Neural cell (in vitro differentiated cells): ENCODE measurements at regions not wholly inside any gene's neighbourhood (a gene's known extent, or its start where the extent isn't known, plus 50 kb on each side); places are given as distances from the start of the nearest gene placed in this dataset.

Experiments used
- H2AFZ ChIP-seq: fragments of 200-600, 300-800 bp; sonication (generic), shearing (Covaris generic); 2 replicates; pipeline ENCODE4 v1.6.0; 2014; ENCODE audit warnings: low read depth, mild to moderate bottlenecking, antibody characterized with exemption, low read length, moderate library complexity
- H3F3A ChIP-seq: fragments of 200-600 bp; shearing (Covaris generic); 2 replicates; pipeline ENCODE4 v1.6.1; 2016; ENCODE audit warnings: mild to moderate bottlenecking, moderate library complexity, mixed read lengths, antibody characterized with exemption, low read length; ENCODE audit not compliant: insufficient read depth, poor library complexity, severe bottlenecking
- H3K27ac ChIP-seq: fragments of 200-600, 300-800 bp; sonication (generic), shearing (Covaris generic); 2 replicates; pipeline ENCODE4 v1.5.1; 2014; ENCODE audit warnings: mild to moderate bottlenecking, low read length, moderate library complexity
- H3K27me3 ChIP-seq: fragments of 300-800, 200-600 bp; sonication (generic), shearing (Covaris generic); 2 replicates; pipeline ENCODE4 v1.6.0; 2014; ENCODE audit warnings: mild to moderate bottlenecking, low read depth, low read length, moderate library complexity; ENCODE audit not compliant: insufficient read depth
- H3K36me3 ChIP-seq: fragments of 300-800, 200-600 bp; sonication (generic), shearing (Covaris generic); 2 replicates; pipeline ENCODE4 v1.5.1; 2014; ENCODE audit warnings: mild to moderate bottlenecking, antibody characterized with exemption, low read length, moderate library complexity; ENCODE audit not compliant: insufficient read depth
- H3K4me2 ChIP-seq: fragments of 300-800, 200-600 bp; sonication (generic), shearing (Covaris generic); 2 replicates; pipeline ENCODE4 v1.6.0; 2014; ENCODE audit warnings: mild to moderate bottlenecking, low read length
- H3K4me3 ChIP-seq: fragments of 300-800, 200-600 bp; sonication (generic), shearing (Covaris generic); 2 replicates; pipeline ENCODE4 v1.5.1; 2014; ENCODE audit warnings: mild to moderate bottlenecking, low read length, moderate library complexity
- H3K79me2 ChIP-seq: fragments of 200-600 bp; shearing (Covaris generic); replicated peaks from 2 replicates; pipeline ENCODE4 v1.6.0; 2014; ENCODE audit warnings: mild to moderate bottlenecking, low read length, moderate library complexity; ENCODE audit not compliant: insufficient read depth
- H3K9ac ChIP-seq: fragments of 300-800, 200-600 bp; sonication (generic), shearing (Covaris generic); 2 replicates; pipeline ENCODE4 v1.6.1; 2016; ENCODE audit warnings: mild to moderate bottlenecking, low read length, mixed read lengths
- H3K9me2 ChIP-seq: fragments of 200-600 bp; shearing (Covaris generic); 2 replicates; pipeline ENCODE4 v1.6.1; 2016; ENCODE audit warnings: mild to moderate bottlenecking, low read length, mixed read lengths; ENCODE audit not compliant: insufficient read depth
- H3K9me3 ChIP-seq: fragments of 200-600, 300-800 bp; sonication (generic), shearing (Covaris generic); 2 replicates; pipeline ENCODE4 v1.6.1; 2016; ENCODE audit warnings: mild to moderate bottlenecking, mixed run types, low read length, moderate library complexity, mixed read lengths
- H4K20me1 ChIP-seq: fragments of 200-600 bp; shearing (Covaris generic); 2 replicates; pipeline ENCODE4 v1.6.1; 2016; ENCODE audit warnings: mild to moderate bottlenecking, mixed run types; ENCODE audit not compliant: insufficient read depth
- EP300 ChIP-seq: fragments of 450-650 bp; conservative IDR thresholded peaks from 2 replicates; pipeline ENCODE4 v1.6.1; 2014; ENCODE audit warnings: antibody characterized with exemption, mild to moderate bottlenecking, moderate library complexity; ENCODE audit not compliant: poor library complexity, severe bottlenecking
- EZH2 ChIP-seq: fragments of 200-600, 300-800 bp; shearing (Covaris generic), sonication (generic); IDR thresholded peaks from 2 replicates; pipeline ENCODE4 v1.6.1; 2014; ENCODE audit warnings: antibody characterized with exemption, low read length, borderline replicate concordance, mild to moderate bottlenecking; ENCODE audit not compliant: insufficient read depth, poor library complexity, severe bottlenecking
- MXI1 ChIP-seq: fragments of 450-650 bp; conservative IDR thresholded peaks from 2 replicates; pipeline ENCODE4 v1.6.1; 2014; ENCODE audit warnings: antibody characterized with exemption, mild to moderate bottlenecking; ENCODE audit not compliant: poor library complexity, severe bottlenecking
- POLR2AphosphoS5 ChIP-seq: IDR thresholded peaks from 2 replicates; pipeline ENCODE4 v1.6.1; 2012
- RAD21 ChIP-seq: fragments of 450-650 bp; conservative IDR thresholded peaks from 2 replicates; pipeline ENCODE4 v1.6.1; 2014; ENCODE audit warnings: antibody characterized with exemption, mild to moderate bottlenecking, moderate library complexity
- SMC3 ChIP-seq: fragments of 450-650 bp; conservative IDR thresholded peaks from 2 replicates; pipeline ENCODE4 v1.6.1; 2014; ENCODE audit warnings: antibody characterized with exemption, mild to moderate bottlenecking, moderate library complexity; ENCODE audit not compliant: poor library complexity
- TAF1 ChIP-seq: IDR thresholded peaks from 2 replicates; pipeline ENCODE4 v1.6.1; 2012; ENCODE audit warnings: low read depth
- TF ChIP-seq, protein P1 (sequence below): IDR thresholded peaks from 2 replicates; pipeline ENCODE4 v1.6.1; 2012; ENCODE audit warnings: borderline replicate concordance
- TF ChIP-seq, protein P2 (sequence below): fragments of 450-650 bp; IDR thresholded peaks from 2 replicates; pipeline ENCODE4 v1.5.1; 2014; ENCODE audit warnings: antibody characterized with exemption, mild to moderate bottlenecking, moderate library complexity; ENCODE audit not compliant: poor library complexity, severe bottlenecking

DNA sequence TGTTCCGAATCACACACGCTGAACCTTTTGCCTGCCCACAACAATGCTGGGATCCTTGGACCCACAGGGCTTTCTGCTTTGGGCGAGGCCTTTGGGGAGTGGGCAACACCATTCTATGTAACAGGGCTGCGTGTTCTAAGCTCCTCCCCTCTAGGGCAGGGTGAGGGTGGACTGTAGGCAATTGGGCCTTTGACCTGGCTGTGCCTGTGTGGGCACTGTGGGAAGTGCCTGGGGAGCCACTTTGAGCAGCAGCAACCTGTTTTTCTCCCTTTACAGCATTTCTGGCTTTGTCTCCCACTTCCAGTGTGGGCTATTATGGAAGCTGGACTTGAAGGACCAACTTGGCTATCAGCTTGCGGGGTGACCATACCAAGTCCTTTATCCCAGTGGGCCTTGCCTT is 128.9 kb upstream of the WSCD1 start:
- H3K9ac ChIP-seq, result no peak overlapping the region
- H3F3A ChIP-seq, result no peaks in the 10 kb centered on the region
- no peak for TF ChIP-seq EP300
- no peak for TF ChIP-seq POLR2AphosphoS5
- no peak for TF ChIP-seq EZH2
- TF ChIP-seq RAD21, result no peak
- no peaks in the 10 kb centered on the region for H3K9me2 ChIP-seq
- no peak overlapping the region for H3K4me3 ChIP-seq
- H3K4me2 ChIP-seq, result no peak overlapping the region
- H3K27ac ChIP-seq, result no peak overlapping the region
- no peaks in the 10 kb centered on the region for H3K79me2 ChIP-seq
- no peaks in the 10 kb centered on the region for H4K20me1 ChIP-seq
- H3K27me3 ChIP-seq, result no peaks in the 10 kb centered on the region
- no peaks in the 10 kb centered on the region for H3K9me3 ChIP-seq
- no peak overlapping the region for H2AFZ ChIP-seq
- no peaks in the 10 kb centered on the region for H3K36me3 ChIP-seq

DNA sequence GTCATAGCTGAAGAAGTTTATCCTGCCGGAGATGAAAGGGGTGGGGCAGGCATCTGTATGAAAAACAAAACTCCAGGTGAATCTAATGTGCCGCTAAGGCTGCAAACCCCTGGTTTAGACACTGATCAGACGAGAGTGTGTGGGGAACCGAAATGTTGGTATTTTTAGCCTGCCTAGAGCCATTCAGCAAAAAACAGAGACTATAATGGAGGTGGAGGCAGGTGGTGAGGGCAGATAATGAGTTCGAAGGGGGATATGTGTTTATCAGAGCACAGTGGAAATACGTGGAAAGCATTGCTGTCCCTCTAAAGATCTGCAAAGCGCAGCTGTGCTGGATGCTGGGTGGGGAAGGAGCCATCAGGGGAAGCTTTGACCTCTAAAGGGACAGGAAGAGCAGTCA is 127.5 kb upstream of the WSCD1 start:
- H3K27ac ChIP-seq, result no peak overlapping the region
- no peaks in the 10 kb centered on the region for H3F3A ChIP-seq
- TF ChIP-seq POLR2AphosphoS5 (no peak), TAF1 (no peak), EP300 (no peak), SMC3 (no peak), RAD21 (no peak), MXI1 (no peak), EZH2 (no peak)
- TF ChIP-seq, protein P1, sequence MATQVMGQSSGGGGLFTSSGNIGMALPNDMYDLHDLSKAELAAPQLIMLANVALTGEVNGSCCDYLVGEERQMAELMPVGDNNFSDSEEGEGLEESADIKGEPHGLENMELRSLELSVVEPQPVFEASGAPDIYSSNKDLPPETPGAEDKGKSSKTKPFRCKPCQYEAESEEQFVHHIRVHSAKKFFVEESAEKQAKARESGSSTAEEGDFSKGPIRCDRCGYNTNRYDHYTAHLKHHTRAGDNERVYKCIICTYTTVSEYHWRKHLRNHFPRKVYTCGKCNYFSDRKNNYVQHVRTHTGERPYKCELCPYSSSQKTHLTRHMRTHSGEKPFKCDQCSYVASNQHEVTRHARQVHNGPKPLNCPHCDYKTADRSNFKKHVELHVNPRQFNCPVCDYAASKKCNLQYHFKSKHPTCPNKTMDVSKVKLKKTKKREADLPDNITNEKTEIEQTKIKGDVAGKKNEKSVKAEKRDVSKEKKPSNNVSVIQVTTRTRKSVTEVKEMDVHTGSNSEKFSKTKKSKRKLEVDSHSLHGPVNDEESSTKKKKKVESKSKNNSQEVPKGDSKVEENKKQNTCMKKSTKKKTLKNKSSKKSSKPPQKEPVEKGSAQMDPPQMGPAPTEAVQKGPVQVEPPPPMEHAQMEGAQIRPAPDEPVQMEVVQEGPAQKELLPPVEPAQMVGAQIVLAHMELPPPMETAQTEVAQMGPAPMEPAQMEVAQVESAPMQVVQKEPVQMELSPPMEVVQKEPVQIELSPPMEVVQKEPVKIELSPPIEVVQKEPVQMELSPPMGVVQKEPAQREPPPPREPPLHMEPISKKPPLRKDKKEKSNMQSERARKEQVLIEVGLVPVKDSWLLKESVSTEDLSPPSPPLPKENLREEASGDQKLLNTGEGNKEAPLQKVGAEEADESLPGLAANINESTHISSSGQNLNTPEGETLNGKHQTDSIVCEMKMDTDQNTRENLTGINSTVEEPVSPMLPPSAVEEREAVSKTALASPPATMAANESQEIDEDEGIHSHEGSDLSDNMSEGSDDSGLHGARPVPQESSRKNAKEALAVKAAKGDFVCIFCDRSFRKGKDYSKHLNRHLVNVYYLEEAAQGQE, result no peak
- TF ChIP-seq, protein P2, sequence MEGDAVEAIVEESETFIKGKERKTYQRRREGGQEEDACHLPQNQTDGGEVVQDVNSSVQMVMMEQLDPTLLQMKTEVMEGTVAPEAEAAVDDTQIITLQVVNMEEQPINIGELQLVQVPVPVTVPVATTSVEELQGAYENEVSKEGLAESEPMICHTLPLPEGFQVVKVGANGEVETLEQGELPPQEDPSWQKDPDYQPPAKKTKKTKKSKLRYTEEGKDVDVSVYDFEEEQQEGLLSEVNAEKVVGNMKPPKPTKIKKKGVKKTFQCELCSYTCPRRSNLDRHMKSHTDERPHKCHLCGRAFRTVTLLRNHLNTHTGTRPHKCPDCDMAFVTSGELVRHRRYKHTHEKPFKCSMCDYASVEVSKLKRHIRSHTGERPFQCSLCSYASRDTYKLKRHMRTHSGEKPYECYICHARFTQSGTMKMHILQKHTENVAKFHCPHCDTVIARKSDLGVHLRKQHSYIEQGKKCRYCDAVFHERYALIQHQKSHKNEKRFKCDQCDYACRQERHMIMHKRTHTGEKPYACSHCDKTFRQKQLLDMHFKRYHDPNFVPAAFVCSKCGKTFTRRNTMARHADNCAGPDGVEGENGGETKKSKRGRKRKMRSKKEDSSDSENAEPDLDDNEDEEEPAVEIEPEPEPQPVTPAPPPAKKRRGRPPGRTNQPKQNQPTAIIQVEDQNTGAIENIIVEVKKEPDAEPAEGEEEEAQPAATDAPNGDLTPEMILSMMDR, result no peak
- no peaks in the 10 kb centered on the region for H3K79me2 ChIP-seq
- no peaks in the 10 kb centered on the region for H3K27me3 ChIP-seq
- no peaks in the 10 kb centered on the region for H3K9me2 ChIP-seq
- H3K4me3 ChIP-seq, result no peak overlapping the region
- no peak overlapping the region for H3K4me2 ChIP-seq
- H3K36me3 ChIP-seq, result no peaks in the 10 kb centered on the region
- H3K9me3 ChIP-seq, result no peaks in the 10 kb centered on the region
- no peak overlapping the region for H3K9ac ChIP-seq
- no peaks in the 10 kb centered on the region for H4K20me1 ChIP-seq
- H2AFZ ChIP-seq, result no peak overlapping the region

DNA sequence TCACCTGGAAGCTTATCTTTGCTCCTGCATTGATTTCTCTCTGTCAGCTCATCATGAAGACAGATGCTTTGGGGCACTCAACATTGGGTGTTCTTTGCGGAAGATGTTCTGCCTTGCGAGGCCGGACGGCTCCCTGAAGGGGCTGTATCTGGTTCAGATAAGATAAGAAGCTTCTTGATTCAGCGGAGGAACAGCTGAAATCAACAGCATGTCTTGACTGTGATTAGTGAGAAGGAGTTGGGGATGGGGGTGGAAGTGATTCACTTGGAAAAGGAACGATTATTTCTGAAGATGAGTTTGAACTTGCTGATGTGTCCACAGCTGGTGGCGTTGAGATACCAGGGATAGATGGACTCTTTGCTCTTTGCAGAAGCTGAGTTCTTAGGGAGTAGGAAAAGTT is 126.9 kb upstream of the WSCD1 start:
- no peaks in the 10 kb centered on the region for H3K9me2 ChIP-seq
- no peaks in the 10 kb centered on the region for H3F3A ChIP-seq
- H3K4me3 ChIP-seq, result no peak overlapping the region
- H3K4me2 ChIP-seq, result no peak overlapping the region
- no peak overlapping the region for H3K27ac ChIP-seq
- no peaks in the 10 kb centered on the region for H4K20me1 ChIP-seq
- no peak overlapping the region for H3K9ac ChIP-seq
- no peak overlapping the region for H2AFZ ChIP-seq
- no peaks in the 10 kb centered on the region for H3K27me3 ChIP-seq
- H3K79me2 ChIP-seq, result no peaks in the 10 kb centered on the region
- TF ChIP-seq, protein P2, result no peak
- TF ChIP-seq EZH2 (no peak), TAF1 (no peak), RAD21 (no peak), SMC3 (no peak), EP300 (no peak), MXI1 (no peak), POLR2AphosphoS5 (no peak)
- TF ChIP-seq, protein P1, result no peak
- no peaks in the 10 kb centered on the region for H3K9me3 ChIP-seq
- no peaks in the 10 kb centered on the region for H3K36me3 ChIP-seq
